ENCODE measurements at regions not wholly inside any gene's neighbourhood (a gene's known extent, or its start where the extent isn't known, plus 50 kb on each side); places are given as distances from the start of the nearest gene placed in this dataset.

DNA sequence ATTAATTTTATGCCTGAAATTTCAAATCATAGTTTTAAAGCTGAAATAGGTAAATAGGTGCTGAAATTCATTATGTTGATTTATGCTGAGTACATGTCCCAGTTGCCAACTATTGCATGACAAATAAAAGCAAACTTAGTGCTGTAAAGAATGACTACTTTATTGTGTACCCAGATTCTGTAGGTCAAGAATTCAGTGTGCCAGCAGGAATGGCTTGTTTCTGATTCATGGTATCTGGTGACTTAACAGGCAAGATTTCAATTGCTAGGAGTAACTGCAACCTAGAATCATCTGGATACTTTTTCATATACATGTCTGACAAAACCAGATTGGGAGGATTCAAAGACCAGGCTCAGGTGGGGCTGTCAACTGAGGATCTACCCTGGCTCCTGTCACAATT, 678.4 kb upstream of the ADAMTS5 start:
- no peak for DNase-seq (ENCODE audit: low spot score)

DNA sequence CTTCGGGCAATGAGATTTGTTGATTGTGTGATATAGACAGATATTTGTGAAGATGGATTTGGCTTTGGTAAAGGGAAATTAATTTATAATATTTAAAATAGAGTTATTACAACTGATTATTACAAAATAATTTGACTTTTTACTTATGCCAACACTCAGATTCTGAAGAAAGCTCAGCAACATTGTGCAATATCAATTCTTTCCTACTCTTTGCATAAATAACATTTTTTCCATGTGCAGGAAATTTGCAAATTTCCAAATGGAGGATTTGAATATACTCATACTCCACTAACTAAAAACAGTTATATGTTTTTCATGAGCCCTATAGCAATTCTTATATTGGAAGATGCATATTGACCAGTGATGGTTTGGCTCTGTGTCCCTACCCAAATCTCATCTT, 676.4 kb upstream of the ADAMTS5 start:
- DNase-seq (ENCODE audit: low spot score), result no peak

DNA sequence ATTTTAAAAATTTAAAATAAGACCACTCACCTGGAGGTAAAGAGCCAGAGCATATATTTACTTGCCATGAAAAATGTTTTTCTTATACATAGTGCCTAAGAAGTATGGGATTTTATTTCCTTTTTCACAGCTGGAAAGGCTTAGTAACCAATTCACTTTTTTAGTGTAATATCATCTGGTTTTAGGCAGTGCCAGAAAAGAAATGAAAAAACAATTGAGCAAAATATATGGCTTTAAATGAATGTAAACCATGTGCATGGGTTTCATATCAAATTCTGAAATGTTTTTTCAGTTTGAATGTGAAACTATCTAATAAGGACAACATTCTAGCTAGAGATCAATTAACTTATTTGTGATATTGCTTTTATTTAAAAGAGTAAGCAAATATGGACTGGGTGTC, 672.4 kb upstream of the ADAMTS5 start:
- no peak for DNase-seq (ENCODE audit: low spot score)

DNA sequence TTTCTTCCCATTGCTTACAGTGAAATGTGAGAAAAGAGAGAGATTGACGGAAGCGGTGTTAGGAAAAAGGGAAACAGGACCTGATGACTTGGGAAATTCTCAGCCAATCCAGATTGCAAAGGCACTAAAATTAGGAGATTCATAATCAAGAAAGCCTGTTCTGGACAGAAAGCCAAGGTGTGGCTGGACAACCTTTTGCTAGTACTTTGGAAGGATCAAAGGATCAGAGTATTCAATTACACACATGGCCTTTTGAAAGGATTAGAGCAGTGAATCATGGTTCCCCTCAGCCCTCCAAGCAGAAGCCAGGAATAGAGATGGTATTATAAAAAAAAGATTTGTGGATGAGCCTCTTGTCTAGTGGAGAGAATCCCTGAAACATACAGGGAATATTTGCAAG, 669.8 kb upstream of the ADAMTS5 start:
- no peak for DNase-seq (ENCODE audit: low spot score)

DNA sequence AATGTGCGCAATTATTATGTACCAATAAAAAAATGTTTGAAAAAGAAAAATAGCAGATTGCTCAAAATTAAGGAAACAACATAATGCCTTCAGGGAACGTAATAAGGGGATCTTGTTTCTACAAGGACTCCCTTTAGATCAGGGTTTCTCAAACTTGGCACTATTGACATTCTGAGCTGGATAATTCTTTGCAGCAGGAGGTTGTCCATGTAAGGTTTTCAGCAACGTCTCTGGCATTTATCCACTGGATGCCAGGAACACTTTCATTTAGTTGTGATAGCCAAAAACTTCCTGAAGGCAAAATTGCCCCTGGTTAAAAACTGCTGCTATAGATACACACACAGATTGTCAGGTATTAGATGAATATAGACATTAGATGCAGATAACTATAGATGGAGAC, 666.7 kb upstream of the ADAMTS5 start:
- no peak for DNase-seq (ENCODE audit: low spot score)

DNA sequence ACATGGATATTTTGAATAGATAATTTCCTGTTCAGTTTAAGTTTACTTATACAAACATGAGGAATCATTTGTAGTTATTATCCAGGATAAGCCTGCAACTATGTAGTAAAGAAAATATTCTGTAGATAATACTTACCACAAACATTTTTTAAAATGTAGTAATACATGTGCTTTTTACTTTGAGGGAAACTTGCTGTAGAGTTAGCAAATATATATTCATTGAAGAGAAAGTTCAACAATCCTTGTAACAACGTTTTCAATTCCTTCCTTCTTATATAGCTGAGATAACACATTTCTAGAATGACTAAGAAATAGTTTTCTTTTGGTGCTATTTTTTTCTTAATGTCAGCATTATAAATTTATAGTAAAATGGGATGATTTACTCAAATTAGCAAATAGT, 664.6 kb upstream of the ADAMTS5 start:
- no peak for DNase-seq (ENCODE audit: low spot score)

DNA sequence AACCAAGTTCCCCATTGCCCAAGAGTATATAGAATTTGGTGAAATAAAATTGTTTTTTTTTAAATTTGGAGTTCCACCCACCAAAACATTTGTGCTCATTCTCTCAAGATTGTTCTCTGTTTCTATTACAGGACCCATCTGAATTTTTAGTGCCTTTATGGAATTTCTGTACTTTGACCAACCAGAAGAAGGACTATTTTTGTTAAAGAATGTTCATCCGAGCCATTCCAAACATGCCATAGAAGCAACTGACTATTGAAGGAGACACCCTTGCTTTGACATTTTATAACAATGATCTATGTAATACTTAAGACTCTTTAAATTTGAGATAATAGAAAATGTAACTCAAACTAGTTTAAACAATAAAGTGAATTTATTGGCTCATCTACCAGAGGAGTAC, 655.7 kb upstream of the ADAMTS5 start:
- DNase-seq (ENCODE audit: low spot score), result no peak

DNA sequence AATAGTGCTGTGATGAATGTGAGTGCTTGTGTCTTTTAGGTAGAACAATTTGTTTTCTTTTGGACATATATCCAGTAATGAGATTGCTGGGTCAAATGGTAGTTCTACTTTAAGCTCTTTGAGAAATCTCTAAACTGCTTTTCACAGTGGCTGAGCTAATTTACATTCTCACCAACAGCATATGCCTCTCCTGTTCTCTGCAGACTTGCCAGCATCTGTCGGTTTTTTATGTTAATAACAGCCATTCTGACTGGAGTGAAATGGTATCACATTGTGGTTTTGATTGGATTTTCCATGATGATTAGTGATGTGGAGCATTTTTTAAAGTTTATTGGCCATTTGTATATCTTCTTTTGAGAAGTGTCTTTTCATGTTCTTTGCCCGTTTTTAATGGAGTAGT, 647.3 kb upstream of the ADAMTS5 start:
- DNase-seq (ENCODE audit: low spot score), result no peak

DNA sequence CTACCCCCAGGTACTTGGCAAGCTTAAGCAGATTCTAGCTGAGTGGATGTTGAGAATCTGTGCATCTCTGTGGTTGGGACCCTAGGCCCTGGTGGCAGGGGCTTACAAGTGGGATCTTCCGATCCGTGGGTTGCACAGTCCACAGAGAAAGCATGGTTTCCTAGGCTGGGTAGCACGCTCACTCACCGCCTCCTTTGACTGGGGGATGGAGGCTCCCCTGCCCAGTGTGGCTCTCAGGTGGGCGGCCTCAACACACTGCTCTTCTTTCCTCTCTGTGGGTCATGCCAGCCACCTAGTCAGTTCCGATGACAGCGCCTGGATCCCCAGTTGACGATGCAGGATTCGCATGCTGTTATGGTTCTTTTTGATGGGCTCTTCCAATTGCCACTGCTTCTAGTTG, 639.5 kb upstream of the ADAMTS5 start:
- DNase-seq (ENCODE audit: low spot score), result no peak

DNA sequence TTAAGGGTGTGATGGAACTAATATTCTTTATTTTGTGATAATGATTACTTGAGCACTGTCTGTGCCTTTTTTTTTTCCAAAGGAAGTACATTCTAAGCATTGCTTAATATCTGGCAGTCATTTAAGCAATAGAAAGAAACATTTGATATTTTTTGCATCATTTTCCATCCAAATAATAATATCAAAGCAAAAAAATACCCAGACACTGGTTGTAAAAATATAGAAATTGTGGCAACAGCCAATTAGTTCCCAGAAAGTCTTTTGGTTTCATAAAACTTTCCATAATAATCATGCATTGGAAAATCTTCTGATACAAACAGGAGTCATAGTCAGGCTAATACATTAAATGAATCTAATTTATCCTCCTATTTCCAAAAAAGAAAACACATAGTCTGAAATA, 629.3 kb upstream of the ADAMTS5 start:
- no peak for DNase-seq (ENCODE audit: low spot score)

DNA sequence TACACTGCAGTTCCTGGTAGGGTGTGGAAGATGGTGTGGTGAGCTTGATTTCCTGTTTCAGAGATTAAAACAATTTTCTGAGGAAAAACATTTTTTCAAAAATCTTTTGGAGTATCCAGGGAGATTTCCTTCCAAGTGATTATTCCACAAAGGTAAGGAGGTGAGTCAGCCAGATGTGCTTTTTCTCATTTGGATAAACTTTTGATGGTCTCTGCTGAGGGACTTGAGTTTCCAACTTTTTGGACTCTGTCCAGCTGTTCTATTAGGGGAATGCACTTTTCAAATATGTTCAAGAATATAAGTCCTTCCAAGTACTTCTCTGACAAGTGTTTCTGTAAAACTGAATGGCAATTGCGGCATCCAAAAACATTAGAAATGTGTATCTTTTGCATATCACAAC, 628.8 kb upstream of the ADAMTS5 start:
- DNase-seq (ENCODE audit: low spot score), result no peak

DNA sequence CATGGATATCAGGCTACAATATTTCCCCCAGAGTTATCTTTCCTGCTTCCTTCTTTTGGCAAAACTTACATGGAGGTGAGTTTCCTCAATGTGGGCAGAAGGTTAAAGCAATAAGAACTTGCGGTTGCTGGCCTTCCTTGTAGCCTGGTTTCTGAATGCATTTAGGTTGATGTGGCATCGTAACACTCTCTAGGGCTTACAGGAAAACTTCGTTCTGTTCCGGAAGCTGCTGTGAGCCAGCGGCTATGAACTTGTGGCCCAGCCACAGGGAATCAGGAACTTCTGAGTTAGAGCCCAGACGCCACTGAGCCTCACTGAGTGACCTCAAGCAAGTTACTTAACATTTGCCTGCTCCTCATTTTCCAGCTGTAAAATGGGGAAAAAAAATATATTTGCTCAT, 623.4 kb upstream of the ADAMTS5 start:
- no peak for DNase-seq (ENCODE audit: low spot score)

DNA sequence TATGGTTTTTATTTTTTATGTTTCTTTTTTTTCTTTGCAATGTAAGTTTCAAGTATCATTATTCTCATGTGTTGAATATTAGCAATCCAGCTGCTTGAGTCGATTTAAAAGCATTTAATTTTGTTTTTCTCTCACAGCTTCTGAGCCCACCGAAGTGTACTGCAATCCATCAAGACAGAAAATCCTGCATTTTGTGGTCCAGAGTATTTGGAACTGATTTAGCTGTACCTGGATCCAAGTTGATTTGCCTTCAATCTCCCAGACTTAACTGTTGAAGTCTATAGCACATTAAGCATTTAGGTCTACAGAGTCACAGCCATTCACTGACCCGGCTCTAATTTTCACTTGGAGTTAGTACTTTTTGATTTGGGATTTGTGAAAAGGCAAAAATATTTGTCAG, 622.9 kb upstream of the ADAMTS5 start:
- no peak for DNase-seq (ENCODE audit: low spot score)

DNA sequence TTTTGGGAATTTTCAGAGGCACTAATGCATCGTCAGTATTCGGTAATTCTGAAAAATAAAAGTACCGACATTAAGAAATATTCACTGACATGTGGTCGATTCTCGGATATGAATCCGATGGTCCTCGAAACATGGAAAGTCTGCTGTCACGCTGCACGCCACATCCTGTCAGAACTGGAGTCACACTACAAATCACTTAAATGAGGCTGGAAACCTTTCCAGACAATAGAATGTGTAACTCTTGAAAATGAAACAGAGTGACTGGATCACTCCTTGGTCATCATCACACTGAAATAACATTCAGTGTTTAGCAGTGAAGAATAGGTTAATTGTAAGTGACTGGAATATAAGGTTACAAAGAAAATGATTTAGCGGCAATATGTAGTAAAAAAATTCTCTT, 620.1 kb upstream of the ADAMTS5 start:
- DNase-seq (ENCODE audit: low spot score), result no peak

DNA sequence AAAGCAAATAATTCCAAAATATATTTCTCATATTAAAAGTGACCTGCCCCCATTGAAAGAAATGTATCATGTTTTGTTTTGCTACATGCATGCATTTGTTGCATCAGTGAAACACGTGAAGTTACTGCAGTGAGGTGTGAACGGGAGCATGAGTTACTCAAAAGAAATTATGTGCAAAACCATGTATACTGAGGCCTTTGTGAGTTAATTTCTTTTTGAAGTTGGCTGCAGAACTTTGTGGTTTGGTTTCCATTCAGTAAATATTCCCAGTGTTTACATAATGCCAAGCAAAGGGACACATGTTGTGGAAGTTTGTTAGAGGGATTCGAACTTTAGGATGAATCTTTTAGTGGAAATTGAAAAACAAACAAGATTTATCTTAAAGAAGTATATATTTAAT, 619.4 kb upstream of the ADAMTS5 start:
- no peak for DNase-seq (ENCODE audit: low spot score)

DNA sequence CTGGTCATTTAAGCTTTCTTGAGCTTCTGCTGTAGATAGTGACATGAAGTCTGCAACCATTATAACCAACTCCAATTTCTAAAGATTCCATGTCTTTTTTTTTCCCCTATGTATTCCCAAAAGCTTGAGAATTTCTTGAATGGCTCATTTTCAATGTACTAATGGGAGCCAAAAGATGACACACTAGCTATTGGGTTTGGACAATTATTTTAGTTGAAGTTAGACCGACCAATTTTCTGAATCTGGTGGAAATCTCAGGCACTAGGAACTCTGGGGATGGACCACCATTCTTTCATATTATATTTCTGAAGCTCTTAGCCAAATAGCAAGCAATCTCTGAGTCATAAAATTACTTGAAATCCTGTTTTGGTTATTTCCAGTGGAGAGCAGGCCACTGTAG, 617.4 kb upstream of the ADAMTS5 start:
- no peak for DNase-seq (ENCODE audit: low spot score)

DNA sequence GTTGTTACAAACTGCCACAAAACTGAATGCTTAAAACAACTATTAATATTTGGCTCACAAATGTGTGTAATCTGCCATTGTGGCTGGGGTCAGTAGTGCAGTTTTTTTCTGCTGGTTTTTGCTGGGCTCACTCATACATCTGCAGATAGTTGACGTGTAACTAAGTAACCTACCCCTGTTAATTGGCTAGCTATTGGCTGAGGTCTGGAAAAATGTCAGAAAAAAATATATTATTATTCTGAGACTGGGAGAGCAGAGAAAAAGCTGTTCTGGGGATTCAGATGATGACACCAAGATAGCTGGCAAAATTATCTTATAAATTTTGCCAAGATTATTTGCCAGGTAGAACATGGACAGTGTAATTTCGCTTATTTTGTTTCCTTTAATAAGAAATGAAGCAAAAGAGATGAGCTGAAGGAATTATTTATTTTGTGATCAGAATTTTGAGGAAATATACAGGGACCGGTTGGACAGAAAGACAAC, 616.1 kb upstream of the ADAMTS5 start:
- DNase-seq (ENCODE audit: low spot score), result no peak

DNA sequence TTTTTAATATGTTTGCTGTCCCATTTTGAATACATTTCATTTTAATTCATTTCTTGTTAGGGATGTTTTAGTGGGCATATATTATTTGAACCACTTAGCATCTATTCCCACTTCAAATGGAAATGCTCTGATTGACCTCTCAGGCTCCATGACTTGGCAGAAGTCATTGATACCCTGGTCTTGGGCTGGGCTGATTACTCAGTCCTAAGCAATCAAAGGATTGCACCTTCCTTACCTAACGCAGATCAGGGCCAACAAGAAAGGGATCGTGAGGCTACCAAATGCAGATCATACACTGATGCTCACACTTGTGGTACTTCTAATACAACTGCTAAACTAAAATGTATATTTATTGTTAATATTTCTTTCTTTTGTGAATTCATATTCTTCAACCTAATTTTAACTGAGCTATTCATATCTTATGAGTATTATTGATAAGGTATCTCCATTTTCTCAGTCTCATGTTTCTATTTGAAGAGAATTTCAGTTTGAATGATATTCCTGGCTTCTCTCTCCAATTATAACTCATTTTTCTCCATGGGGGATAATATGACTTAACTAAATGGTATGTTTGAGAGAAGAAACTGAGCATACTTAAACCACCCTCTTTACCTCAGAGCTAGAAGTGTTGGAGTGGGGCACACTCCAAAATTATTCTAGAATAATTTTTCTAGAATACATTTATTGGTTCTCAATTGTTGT, 615.5 kb upstream of the ADAMTS5 start:
- DNase-seq (ENCODE audit: low spot score), result no peak

DNA sequence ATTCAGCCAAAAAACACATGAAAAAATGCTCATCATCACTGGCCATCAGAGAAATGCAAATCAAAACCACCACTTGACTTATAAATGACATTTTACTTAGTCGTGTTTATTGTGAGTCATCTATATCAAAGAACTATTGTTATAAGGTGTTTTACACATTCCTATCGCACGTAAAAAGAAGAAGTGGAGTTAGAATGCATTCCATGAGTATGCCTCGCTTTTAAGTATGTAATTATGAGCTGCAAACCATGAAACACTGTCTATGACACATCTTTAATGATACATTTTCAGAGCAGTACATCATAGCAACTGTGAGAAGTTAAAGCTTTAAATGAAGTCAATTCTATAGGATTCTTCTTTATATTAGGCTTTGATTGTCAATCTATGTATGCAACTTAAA, 614.3 kb upstream of the ADAMTS5 start:
- no peak for DNase-seq (ENCODE audit: low spot score)

DNA sequence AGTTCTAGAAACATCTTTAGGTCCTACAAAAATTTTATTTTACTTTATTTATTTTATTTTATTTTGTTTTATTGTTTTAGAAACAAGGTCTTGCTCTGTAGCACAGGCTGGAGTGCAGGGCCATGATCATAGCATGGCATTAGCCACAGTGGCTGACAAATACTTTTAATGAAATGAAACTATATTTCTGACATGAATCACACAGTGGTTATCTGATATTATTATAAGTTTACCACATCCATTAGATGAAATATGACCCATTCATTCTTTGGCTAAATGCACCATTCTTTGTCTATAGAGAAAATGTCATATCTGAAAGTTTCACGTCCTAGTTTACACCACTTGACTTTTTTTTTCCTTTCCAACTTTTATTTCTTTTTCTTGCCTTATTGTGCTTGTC, 613.4 kb upstream of the ADAMTS5 start:
- no peak for DNase-seq (ENCODE audit: low spot score)

DNA sequence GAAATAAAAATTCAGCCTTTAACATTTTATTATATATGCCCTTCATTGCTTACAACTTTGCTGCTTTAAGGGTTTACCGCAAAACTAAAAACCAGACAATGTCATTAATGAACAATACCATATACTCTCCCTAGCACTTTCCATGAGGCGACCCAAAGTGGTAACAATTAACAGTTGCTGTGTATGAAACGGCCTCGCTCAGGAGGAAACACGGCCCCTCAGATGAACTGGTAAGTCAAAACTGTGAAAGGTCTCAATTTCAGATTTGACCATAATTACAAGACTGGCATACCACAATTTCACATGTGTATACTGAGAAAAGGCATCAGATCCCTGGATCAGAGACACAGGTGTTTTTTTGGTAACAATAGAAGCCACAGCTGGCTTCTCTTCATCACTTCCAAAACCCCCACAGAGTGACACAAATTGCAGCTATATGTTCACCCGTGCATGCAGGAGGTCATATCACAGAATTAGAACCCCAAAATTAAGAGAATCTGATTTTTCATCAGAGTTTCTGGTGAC, 611.9 kb upstream of the ADAMTS5 start:
- no peak for DNase-seq (ENCODE audit: low spot score)

DNA sequence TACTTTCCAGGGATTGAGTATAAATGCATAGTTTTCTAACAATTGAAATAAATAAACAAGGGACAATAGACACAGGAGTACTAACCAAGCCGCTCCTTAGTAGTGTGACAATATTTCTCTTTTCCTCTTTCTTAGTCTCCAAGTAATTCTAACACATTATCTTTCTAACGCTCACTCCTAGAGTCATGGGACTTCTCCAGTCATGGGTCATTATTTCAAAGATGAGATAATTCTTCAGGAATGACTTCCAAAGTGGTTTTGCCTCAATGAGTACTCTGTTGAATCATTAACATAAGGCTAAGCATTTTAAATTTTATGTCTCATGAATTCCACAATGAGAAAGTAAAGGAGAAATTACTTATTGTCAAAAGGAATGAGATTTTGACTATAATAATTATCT, 605.8 kb upstream of the ADAMTS5 start:
- DNase-seq (ENCODE audit: low spot score), result no peak

DNA sequence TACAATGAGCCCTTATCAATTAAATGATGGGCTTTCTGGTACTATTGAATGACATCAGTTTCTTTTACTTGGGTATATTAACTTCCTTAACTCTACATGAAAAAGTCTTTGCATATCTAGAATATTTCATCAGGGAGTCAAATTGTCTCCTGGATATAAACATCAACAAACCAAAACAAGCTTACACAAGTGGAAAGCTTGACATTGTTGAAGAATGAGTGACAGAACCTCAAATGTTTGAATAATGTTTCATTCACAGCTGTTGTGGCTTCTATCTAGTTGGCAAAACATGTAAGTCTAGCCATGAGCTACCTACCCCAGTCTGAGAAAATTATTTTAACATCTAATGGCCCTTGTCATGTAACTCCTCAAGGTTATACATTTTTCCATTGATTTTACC, 604.8 kb upstream of the ADAMTS5 start:
- DNase-seq (ENCODE audit: low spot score), result no peak

DNA sequence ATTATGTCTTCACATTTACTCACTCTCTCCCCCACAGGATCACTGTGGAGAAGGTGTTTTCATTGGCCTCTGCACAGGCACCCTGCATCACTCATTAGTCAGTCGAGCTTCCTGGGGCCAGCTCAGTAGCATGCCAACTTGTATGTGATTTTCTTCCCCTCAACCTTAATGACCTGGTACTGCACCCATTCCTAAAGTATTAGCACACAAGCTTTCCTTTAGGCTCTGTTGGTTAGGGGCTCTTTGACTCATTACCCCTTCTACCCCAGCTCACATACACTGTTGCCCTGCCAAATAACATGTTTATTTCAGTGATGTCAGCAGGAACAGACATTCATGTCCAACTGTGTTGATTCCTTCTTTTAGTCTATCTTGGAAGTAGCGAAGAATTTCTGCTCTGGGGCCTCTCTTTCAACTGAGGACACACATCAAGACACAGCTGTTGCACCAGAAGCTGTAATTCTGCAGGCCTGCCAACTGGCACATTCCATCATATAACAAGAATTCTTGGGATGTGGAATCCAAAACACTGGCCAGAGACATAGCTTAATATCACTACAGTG, 603.5 kb upstream of the ADAMTS5 start:
- no peak for DNase-seq (ENCODE audit: low spot score)
